Cardiac fibroblast (primary cell): ENCODE measurements at regions not wholly inside any gene's neighbourhood (a gene's known extent, or its start where the extent isn't known, plus 50 kb on each side); places are given as distances from the start of the nearest gene placed in this dataset.

ENCODE experiments used
- DNase-seq, 2 donors: peaks; one replicate each; pipeline versions ENCODE4 v3.0.0 to v3.0.0-alpha.2; 2010; ENCODE audit warnings: low read depth in 2 of 2
- H3K4me3 ChIP-seq, 2 donors: replicated peaks in 1 of 2; 1 replicate in 1 of 2; 2 replicates in 1 of 2; pipeline ENCODE4 v1.5.1; 2011; ENCODE audit warnings: low read depth in 2 of 2, low read length in 2 of 2, mild to moderate bottlenecking in 2 of 2, moderate library complexity in 1 of 2
- TF ChIP-seq, protein P1 (sequence below): IDR thresholded peaks from one replicate; pipeline ENCODE4 v1.5.1; 2011; ENCODE audit warnings: low read depth, mild to moderate bottlenecking, low read length, inconsistent platforms

- TF ChIP-seq, protein P1, sequence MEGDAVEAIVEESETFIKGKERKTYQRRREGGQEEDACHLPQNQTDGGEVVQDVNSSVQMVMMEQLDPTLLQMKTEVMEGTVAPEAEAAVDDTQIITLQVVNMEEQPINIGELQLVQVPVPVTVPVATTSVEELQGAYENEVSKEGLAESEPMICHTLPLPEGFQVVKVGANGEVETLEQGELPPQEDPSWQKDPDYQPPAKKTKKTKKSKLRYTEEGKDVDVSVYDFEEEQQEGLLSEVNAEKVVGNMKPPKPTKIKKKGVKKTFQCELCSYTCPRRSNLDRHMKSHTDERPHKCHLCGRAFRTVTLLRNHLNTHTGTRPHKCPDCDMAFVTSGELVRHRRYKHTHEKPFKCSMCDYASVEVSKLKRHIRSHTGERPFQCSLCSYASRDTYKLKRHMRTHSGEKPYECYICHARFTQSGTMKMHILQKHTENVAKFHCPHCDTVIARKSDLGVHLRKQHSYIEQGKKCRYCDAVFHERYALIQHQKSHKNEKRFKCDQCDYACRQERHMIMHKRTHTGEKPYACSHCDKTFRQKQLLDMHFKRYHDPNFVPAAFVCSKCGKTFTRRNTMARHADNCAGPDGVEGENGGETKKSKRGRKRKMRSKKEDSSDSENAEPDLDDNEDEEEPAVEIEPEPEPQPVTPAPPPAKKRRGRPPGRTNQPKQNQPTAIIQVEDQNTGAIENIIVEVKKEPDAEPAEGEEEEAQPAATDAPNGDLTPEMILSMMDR, result no peak
- no peak overlapping the region for H3K4me3 ChIP-seq
- DNase-seq, result no peak
These were observed 286.6 kb upstream of the CCL2 start for GRCh38 chr17:33968350-33969044.

- no peak overlapping the region for H3K4me3 ChIP-seq
- no peak for DNase-seq
- TF ChIP-seq, protein P1, result no peak
These were observed 284.8 kb upstream of the CCL2 start for GRCh38 chr17:33970279-33970678.

DNA sequence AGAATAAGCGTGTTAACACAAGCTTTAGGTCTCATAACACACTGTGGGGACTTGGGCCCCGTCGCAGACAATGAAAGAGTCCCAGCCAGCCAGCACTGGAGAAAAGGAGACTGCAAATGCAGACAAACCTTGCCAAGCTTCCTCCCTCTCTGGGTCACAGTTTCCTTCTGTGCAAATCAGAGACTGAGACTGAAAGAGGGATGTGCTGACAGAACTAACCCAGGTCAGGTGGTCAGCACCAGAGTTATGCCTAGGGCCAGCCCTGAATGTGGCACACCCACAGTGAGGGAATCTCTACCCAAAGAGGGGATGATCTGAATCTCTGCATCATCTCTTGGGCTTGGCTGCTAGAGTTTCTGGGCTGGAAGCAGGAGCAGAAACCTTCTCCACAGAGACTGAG is 282.3 kb upstream of the CCL2 start:
- H3K4me3 ChIP-seq, result no peak overlapping the region
- TF ChIP-seq, protein P1, result no peak
- no peak for DNase-seq

- TF ChIP-seq, protein P1, result no peak
- no peak overlapping the region for H3K4me3 ChIP-seq
- no peak for DNase-seq
These were observed 281.6 kb upstream of the CCL2 start for GRCh38 chr17:33973491-33973890.

GRCh38 chr17:33974276-33974675 is 280.8 kb upstream of the CCL2 start:
- H3K4me3 ChIP-seq, result no peak overlapping the region
- TF ChIP-seq, protein P1, result no peak
- DNase-seq, result no peak

DNA sequence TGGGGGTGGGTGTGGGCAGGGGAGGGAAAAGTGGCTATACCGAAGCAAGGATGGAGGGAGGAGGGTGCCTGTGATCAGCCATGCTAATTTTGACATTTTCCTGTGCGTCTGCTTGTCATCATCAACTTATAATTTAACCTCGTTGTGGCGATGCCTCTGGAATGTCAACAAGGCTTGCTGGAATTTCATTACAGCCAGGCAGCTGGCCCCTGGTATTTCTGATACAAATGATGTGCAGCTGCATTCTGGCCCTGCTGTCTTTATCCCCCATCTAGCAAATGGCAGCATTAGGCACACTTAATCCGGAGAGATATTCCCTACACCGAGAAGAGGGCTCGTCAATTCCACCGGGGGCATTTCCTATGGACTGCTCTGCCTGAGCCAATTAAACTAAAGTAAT is 278.3 kb upstream of the CCL2 start:
- TF ChIP-seq, protein P1, result no peak
- no peak for DNase-seq

More for the DNA sequence above, 278.3 kb upstream of the CCL2 start:
- no peak overlapping the region for H3K4me3 ChIP-seq
